ENCODE measurements at regions not wholly inside any gene's neighbourhood (a gene's known extent, or its start where the extent isn't known, plus 50 kb on each side); places are given as distances from the start of the nearest gene placed in this dataset.
"Not testable (repeated sequence)": the region's sequence is repeated elsewhere in the genome, so short reads cannot be mapped to it uniquely, and the experiment has no call there.

DNA sequence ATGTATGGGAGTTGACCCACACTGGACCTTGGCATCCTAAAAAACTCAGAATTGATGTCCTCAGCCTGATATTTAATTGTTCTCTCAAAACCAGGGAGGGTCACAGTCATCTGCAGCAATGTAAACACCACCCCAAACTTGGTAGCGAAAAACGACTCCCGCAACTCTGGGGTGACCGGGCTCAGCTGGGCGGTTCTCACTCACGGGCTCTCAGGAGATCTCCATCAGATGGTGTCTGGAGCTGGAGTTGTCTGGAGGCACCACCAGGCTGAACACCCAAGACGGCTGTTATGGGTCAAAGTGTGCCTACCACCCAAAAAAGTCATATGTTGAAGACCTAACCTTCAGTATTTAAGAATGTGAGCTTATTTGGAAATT lies 50.9 kb upstream of the NXT1 start:
- FAIRE-seq, result no peak

DNA sequence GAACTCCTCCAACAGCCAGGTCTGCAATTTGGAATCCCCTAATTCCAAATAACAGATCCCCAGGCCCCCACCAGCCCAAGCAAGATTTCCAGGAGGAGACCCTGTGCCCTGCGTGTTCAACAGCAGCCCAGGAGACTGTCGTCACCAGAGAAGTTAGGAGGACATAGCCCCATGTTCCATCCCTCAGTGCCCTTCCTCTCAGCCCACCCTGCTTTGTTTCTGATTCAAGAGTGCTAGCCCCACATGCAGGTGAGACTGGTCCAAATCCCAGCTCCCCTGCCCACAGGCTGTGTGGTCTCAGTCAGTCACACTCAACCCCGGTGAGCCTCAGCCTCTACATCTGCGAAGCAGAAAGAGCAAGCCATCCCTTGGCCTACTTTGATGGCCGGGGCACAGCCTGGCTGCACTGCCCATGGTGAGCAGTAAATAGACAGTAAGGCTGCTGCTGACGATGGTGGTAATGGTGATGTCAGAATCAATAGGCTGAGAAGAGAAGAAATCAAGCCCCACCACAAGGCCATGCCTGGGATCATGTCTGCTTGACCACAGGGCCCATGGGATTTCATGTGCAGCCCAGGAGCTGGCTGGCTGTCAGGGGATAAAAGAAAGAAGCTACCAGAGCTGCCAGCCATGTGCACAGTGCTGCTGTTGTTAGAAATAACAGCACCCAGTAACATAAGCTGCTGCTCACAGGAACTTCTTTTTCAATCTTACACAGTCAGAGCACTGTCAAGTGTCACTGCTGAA lies 51.5 kb upstream of the NXT1 start:
- no peak for FAIRE-seq

DNA sequence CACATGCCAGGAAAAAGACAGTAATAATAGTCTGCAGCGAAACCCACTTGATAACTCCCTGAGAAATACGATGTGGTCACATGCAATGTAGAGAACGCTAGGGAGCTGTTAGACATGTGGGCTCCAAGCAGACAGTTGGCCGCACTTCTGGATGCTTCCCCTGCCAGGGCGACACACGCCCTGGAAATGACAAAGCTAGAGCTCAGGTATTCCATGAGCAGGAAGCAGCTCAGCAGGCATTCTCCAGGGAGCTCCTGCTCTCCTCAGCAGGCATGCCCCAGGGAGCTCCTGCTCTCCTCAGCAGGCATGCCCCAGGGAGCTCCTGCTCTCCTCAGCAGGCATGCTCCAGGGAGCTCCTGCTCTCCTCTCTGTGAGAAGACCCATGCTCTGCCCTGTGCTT lies 52.4 kb upstream of the NXT1 start:
- FAIRE-seq, result no peak

DNA sequence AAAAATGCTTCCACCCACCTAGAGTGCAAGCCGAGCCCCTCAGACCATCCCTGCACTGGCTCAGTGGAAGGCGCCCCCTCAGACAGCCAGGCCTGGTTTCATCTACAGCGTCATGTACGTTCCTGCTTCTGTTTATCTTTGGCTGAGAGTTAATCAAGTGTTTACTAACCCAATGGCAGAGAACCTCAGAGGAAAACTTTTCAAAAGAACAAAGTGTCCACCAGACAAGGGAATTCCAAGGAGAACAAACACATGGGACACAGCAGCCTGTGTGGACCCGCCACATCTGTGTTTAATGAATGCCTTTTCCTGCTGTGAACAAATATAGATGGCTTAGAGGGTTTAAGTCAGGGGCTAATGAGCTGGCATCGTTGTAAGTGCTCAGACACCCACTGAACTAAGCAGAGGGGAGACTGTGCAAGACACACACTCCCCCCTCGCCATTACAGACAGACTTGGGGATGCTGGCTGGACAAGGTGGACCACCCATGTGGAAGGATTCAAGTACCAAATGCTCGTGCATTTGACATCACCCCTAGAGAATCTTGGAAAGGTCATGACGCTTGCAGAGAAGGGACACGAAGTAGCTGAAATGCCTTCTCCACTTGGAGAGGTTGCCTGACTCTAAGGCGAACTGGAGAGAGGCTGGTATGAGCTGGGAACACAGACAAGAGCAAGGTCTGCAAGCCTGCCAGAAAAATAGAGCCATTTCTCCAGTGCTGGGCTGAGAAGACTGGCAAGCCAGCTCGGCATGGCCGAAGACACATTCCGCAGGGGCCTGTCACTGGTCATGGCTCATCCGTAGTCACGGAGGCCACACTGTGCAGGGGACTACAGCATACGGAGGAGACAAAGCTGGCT lies 53.5 kb upstream of the NXT1 start:
- FAIRE-seq, result no peak

DNA sequence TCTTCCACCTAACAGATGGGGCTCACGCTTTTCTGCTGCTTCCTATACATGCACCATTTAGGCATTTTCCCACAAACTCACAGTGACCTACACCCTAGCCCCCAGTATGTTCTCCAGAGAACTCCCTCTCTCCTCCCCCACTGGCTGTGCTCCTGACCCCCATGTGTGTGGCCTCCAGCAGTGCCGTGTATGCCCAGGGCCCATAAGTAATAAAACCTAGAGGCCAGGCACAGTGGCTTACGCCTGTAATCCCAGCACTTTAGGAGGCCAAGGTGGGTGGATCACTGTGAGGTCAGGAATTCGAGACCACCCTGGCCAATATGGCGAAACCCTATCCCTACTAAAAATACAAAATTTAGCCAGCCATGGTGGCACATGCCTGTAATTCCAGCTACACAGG lies 54.7 kb upstream of the NXT1 start:
- FAIRE-seq, result no peak

DNA sequence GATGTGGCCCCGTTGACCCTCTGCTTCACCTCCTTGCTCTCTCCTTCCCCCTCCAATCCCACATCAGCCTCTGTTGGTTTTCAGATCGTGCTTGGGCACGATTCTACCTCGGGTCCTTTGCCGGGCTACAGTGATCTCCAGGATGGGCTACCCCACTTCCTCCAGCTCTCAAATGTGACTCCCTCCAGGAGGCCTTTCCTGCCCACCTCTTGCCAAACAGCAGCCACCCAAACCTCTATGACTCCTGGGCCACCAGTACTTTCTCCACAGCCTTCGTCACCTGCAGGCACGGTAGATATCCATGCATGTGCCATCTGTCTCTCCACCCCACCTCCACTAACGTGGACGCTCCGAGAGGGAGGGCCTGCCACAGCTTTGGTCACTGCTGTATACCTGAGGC lies 55.9 kb upstream of the NXT1 start:
- FAIRE-seq, result no peak

DNA sequence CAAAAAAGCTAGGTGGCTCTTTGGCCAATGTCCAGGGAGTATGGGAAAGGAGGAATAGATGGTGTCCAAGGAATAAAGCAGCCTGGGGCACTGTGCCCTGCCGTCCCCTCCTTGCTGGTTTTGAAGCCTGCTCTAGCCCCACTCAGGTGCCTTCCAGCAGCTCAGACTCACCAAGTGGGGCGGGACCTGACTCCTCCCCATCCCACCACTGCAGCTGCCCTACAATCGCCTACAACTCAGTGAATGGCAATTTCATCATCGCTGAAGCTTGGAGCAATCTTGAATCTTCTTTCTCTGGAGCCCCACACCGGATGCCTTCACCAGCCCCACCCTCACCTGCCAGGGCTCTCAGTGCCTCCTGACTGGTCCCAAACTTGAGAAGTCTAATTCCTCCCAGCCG lies 56.4 kb upstream of the NXT1 start:
- FAIRE-seq, result no peak

DNA sequence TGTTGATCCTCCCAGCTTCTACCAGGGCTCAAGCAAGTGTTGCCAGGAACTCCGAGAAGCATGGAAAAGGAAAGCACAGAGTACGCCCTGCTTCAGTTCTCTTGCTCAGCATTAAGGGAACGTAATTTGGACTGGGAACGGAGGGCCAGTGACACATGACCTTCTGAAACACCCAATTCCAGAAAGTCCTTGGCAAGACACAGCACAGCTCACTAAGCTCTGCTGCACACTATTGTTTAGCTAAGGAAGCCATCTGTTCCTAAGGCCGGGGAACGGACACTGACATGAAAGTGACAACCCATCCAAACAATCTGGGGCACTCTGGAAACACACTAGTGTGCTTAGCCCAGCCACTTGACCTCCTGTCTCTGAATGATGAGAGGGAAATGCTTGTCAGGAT lies 56.9 kb upstream of the NXT1 start:
- no peak for FAIRE-seq

DNA sequence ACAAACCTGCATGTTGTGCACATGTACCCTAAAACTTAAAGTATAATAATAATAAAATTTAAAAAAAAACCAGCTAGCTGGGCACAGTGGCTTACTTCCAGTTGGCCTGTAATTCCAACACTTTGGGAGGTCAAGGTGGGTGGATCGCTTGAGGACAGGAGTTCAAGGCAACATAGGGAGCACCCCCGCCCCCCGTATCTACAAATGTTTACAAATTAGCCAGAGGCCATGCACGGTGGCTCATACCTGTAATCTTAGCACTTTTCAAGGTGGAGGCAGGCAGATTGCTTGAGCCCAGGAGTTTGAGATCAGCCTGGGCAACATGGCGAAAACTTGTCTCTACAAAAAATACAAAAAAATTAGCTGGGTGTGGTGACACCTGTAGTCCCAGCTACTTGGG lies 58.3 kb upstream of the NXT1 start:
- FAIRE-seq, result not testable (repeated sequence)

DNA sequence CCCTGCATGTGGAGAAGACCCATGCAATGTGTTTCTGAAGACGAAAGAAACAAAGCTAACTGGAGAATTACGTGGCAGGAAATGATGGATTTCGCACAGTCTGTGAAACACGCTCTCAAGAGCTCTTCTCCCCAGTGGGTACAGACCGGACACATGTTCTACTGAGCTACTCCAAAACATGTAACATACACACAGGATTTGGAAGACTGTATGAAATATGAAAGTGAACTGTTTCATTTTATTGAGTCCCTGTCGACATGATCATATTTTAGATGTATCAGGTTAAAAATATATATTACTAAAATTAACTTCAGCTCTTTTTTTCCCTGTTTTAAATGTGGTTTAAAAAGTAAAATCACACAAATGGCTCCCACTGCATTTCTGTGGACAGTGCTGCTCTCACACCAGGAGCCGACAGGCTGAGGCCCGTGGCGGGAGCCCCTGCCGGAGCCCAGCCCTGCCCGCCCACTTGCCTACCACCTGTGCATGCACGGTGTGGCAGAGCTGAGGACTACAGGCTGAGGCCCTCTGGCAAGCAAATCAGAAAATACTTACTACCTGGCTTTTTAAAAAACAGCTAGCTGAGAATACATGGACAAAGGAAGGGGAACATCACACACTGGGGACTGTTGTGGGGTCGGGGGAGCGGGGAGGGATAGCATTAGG lies 58.9 kb upstream of the NXT1 start:
- no peak for FAIRE-seq

DNA sequence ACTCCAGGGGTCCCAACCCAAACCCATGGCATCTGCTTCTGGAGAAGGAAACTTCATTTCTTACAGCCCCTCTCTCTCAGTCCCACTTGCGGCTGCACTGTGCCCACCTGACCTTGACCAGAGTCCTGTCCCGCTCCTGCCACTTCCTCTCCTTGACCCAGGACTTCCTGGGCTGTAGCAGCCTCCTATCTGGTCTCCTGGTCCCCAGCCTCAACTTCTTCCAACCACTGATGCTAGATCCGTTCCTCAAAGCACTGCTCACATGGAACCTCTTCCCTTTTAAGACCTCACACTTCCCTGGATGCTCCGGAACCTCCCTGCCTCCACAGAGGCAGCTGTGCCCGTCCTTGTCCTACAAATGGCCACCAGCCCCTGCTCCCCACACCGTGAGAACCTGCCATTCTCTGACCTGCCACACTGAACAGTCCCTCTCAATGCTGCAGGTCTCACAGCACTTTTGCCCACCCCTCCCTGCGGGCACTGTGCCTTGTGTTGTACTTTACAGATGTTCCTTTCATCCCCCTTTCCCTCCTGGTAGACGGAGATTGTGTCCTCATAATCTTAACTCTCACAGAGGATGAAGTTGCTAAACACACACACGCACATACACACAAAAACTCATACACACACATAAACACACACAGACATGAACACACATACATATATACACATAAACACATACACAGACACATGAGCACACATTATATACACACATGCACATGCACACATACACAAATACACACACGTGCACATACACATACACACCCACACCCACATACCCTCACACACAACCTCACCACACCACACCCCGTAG lies 59.6 kb upstream of the NXT1 start:
- no peak for FAIRE-seq

DNA sequence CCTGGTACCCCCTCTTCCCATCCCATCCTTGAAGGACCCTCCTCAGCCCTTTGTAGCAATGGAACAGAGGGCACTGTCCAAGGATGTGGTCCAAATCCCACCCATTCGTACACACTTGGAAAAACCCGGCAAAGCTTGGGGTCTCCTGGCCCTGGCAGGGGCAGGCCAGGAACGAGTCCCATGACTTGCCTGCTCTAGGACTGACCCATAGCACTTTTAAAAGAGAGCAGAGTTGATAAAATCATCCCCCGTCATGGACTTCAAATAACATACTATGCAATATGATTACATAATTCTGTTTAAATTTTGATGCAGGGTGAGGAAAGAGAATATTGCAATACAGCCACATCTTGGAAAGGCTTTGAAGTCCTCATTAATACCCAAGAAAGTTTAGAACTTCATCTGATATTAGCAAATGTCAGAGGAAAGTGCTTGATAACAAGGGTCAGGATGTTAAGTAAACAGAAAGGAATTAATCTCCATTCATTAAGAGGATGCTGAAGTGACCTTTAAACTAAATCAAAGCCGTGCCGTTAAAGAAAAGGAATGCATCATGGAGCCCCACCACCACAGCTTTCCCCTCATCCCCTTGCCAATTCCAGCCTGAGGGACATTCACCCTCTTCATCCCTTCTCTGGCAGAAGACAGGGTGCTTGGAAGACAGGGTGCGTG lies 60.7 kb upstream of the NXT1 start:
- no peak for FAIRE-seq

DNA sequence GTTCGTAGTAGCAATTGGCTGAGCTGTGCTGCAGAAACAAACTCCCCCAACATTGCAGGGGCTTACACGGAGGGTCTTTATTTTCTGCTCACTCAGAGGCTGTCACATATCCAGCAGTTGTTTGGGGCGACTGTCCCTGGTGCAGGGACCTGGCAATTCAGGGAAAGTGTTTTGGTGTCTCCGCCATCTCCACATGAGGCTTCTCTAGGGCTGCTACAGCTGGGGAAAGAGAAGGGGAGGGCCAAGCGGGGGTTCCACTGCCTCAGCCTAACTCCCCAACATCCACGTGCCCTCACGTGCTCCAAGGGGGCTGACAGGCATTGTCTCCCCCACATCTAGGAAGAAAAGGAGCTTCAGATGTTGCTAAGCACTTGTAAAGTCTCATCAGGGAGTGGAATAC lies 61.3 kb upstream of the NXT1 start:
- no peak for FAIRE-seq

DNA sequence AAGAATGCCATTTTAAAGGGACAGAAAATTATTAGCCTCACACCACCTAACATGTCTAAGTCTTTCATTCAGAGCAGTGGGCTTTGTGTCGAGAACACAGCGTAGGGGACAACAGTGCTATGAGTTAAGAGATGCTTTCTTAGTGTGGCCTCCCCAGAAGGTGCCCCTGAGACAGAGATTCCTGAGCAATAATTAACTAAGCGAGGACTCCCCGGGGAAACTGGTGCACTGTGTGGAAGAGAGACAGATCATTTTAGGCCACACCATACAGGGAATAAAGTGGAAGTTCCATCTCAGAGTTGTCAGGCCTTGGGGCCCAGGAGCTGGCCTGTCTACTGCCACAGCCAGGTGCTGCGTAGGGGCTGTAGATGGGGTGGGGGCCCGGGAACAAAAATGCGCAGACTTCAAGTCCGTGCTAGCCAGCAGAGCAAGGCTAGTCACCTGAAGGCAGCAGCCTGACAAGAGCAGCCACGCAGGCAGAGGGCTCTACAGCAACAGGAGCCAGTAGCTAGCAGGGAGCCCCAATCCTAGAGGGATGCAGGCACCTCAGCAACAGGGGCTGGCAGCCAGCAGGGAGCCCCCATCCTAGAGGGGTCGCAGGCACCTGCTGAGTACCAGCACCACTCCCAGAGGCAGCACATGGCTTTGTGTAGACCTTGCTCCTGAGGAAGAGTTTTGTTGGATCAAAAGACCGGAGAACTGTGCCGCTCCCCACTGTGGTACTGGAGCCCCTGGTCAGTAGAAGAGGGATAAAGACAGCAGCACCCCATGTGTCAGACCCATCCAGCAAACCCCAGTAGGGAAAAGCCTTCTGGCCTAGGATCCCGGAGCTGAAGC lies 63.0 kb upstream of the NXT1 start:
- FAIRE-seq, result no peak

DNA sequence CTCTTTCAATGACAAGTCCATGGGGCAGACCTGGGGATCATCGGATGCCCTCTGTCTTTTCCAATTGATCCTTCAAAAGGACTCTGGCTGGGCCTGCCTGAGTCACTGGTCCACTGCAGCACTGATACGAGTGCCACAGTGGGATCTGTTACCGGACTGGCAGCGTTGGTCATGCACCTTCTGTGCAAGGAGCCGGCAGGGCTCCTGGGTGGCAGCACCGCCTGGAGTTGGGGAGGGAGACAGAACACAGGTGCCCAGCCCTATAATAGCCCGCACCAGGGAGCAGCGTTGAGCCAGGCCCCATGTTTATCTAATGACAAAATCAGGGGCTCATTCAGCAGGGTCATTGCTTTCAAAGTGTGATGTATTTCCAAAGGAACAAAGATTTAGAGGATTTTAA lies 64.2 kb upstream of the NXT1 start:
- no peak for FAIRE-seq

DNA sequence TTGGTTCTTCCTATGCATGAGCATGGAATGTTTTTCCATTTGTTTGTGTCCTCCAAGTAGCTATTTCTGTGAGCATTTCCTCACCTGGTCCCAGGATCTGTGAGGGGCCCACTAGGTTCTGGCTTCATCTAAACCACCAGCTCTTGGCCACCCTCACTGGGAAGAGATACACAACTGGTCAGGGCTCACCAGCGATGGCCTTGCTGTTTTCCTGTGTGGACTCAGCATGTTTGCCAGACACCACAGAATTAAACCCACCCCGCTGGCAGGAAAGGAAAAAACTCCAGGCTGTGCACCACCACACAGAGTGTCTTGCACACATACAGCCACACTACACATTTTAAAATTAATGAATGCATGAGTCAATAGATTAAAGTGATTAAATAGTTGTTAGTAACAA lies 65.1 kb upstream of the NXT1 start:
- FAIRE-seq, result no peak

DNA sequence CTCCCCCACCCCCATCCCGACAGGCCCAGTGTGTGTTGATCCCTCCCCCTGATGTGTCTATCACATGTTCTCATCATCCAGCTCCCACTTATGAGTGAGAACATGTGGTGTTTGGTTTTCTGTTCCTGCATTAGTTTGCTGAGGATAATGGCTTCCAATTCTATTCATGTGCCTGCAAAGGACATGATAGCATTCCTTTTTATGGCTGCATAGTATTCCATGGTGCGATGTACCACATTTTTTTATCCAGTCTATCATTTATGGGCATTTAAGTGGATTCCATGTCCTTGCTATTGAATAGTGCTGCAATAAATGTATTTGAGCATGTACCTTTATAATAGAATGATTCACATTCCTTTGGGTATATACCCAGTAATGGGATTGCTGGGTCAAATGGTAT lies 66.6 kb upstream of the NXT1 start:
- FAIRE-seq, result no peak

DNA sequence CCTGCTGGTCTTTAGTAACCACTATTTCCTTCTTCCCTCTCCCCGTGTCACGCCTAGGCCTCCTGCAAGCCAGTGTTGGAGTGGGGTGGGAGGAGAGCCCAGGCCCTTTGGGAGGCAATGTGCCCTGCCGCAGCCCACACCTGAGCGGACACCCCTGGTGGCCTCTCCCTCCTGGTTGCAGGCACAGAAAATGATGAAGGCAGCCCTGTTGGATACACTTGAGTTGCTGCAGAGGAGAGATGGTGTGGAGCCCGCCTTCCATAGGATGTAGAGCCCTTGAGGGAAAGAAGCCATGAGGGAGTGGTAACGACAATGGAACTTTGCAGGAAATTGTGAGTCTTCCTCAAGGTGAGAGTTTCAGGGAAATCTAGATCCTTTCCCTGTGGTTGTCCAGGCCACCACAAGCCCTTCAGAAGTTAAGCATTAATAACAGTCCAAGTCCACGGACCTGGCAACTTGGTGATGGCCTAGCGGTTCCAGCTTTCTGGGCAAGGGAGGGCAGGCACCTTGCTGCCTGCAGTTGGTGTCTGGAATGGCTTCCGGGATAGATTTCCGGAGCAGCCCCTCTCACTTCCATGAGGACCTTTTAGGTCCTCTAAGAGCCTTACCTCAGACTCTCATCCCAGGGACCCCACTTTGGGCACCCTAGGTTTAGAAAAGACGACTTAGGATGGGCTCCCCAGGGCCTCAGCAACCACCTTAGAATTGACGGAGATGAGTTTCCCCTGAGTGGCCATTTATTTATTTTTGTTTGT lies 67.3 kb upstream of the NXT1 start:
- no peak for FAIRE-seq

DNA sequence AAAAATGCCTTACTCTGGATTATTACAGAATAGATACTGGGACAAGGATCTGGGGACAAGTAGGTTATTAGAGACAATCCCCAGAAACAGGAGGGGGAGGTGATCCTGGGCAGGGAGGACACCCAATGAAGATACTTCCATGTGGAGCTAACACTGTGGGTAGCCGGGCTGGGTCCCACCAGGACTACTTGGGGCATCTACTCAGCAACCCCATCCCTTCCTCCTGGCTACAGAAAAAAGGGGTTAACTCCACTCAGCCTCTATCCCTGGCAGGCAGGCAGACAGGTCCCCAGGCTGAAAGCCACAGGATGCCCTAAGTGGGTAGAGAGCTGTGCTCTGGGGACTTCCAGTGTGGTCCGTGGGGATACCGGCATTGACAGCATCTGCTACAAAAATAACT lies 68.0 kb upstream of the NXT1 start:
- FAIRE-seq, result no peak

DNA sequence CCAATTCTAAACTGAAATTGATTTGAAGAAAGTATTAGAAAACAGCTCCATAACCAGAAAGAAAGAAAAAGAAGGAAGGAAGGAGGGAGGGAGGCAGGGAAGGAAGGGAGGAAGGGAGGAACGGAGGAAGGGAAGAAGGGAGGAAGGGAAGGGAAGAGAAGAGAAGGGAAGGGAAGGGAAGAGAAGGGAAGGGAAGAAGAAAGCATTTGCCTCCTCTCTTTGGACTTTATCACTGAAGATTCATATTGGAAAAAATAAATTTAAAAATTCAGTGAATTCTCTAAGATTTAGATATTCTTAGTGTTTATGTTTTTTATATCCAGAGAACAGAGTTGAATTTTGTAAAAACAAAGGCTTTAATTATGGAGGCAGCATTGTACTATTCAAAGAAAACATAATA lies 68.5 kb upstream of the NXT1 start:
- FAIRE-seq, result no peak

DNA sequence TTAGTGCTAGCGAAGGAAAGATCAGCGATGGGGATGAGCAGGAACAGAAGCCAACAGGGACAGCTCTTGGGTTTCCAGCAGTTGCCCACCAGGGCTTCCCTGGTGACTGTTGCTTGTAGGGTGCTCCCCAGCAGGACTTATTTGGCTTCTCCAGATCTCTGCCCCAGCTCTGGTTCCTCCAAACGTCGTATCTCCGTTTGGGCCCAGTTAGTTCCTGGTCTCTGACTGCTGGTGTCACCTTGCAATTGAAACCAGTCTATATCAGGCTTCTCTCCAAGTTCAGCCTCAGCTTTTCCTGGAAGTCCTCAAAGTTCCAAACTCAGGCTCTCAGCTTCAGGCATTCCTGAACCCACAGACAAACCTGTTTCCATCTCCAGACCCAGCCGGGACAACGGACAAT lies 70.8 kb upstream of the NXT1 start:
- no peak for FAIRE-seq
